GM13976 (cell line): ENCODE measurements at regions not wholly inside any gene's neighbourhood (a gene's known extent, or its start where the extent isn't known, plus 50 kb on each side); places are given as distances from the start of the nearest gene placed in this dataset.

ENCODE experiments used
- DNase-seq: peaks from one replicate; pipeline ENCODE4 v3.0.0; 2012; ENCODE audit warnings: low spot score
- in situ Hi-C: fragments of 300-500 bp; cut with MboI; formaldehyde crosslinking; loops from one replicate; pipeline ENCODE4 v1.12.0; 2022; ENCODE audit warnings: low sequenced_read_pairs, mixed read lengths, inconsistent platforms; ENCODE audit not compliant: unreplicated experiment
- TF ChIP-seq, protein P1 (sequence below): IDR thresholded peaks from 2 replicates; pipeline ENCODE4 v1.5.1; 2012; ENCODE audit warnings: borderline replicate concordance, mild to moderate bottlenecking; ENCODE audit not compliant: insufficient read depth; ENCODE audit errors: extremely low read depth, missing control alignments, control extremely low read depth

- DNase-seq, result no peak
- TF ChIP-seq, protein P1, sequence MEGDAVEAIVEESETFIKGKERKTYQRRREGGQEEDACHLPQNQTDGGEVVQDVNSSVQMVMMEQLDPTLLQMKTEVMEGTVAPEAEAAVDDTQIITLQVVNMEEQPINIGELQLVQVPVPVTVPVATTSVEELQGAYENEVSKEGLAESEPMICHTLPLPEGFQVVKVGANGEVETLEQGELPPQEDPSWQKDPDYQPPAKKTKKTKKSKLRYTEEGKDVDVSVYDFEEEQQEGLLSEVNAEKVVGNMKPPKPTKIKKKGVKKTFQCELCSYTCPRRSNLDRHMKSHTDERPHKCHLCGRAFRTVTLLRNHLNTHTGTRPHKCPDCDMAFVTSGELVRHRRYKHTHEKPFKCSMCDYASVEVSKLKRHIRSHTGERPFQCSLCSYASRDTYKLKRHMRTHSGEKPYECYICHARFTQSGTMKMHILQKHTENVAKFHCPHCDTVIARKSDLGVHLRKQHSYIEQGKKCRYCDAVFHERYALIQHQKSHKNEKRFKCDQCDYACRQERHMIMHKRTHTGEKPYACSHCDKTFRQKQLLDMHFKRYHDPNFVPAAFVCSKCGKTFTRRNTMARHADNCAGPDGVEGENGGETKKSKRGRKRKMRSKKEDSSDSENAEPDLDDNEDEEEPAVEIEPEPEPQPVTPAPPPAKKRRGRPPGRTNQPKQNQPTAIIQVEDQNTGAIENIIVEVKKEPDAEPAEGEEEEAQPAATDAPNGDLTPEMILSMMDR, result no peak
- in situ Hi-C loops, result no loop called here
Observed at GRCh38 chr6:40265615-40266014, 321.5 kb downstream of the LRFN2 start.

DNA sequence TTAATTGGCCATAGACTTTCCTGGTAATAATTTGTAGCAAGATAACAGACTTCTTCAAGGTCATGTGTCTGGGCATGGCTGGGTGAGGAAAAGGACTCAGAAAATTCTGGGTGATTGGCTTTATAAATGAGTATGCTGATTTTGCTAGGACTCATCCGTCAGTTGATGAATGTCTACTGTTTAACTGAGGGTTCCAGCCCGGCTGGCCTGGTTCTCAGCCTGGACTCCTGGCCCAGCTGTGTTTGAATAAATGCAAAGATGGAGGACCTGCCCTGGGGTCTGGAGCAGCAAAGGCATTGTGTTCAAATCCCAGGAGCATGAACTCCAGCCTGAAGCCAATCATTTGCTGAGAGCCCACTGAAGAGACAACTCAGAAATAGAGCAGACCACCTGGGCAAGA, 323.2 kb downstream of the LRFN2 start:
- TF ChIP-seq, protein P1, result no peak
- DNase-seq, result no peak
- in situ Hi-C loops, result no loop called here

DNA sequence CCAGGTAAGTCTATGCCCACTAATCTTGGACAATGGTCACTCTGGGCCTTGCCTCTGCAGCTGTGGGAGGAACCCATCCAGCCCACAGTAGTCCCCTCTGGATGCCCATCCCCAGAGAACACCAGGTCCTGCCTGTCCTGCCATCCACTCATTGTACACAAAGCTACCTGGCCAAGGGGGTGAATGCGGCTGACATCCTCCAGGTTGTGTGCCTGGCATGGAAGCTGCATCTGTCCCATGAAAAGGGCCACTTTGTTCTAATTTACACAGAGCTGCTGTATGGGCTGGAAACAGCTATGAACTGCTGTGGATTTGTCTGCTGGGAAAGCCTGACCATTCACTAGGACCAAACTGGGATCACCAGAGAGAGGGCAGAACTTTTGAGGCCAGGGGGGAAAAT, 324.8 kb downstream of the LRFN2 start:
- no peak for DNase-seq
- in situ Hi-C loops, result no loop called here
- TF ChIP-seq, protein P1, result no peak

DNA sequence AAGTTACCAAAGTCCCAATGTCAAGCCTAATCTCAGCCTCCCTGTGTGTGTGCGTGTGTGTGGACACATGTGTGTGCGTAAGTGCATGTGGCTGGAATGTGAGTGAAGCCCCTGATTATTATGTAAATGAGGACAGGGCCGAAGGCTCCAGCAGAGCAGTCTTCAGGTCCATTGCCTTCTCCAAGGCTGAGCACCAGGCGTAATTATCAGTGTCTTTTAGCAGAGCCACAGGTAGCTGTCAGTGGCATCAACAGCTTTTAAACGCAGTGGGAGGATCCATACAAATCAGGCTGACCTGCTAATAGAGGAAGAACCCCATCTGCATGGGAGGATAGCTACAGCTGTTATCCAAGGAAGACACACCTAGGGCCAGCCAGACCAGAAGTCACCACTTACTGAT, 324.3 kb upstream of the MOCS1 start:
- in situ Hi-C loops, result no loop called here
- DNase-seq, result no peak
- TF ChIP-seq, protein P1, result no peak

- in situ Hi-C loops, result no loop called here
- DNase-seq, result no peak
Observed at GRCh38 chr6:40256831-40257230, 322.6 kb upstream of the MOCS1 start.

GRCh38 chr6:40256224-40256623, 322.0 kb upstream of the MOCS1 start:
- no peak for DNase-seq
- TF ChIP-seq, protein P1, result no peak
- in situ Hi-C loops, result no loop called here

More at GRCh38 chr6:40256831-40257230, 322.6 kb upstream of the MOCS1 start:
- TF ChIP-seq, protein P1, result no peak

GRCh38 chr6:40253420-40253819, 319.2 kb upstream of the MOCS1 start:
- TF ChIP-seq, protein P1, result no peak
- no peak for DNase-seq
- in situ Hi-C loops, result no loop called here
